ENCODE measurements at regions not wholly inside any gene's neighbourhood (a gene's known extent, or its start where the extent isn't known, plus 50 kb on each side); places are given as distances from the start of the nearest gene placed in this dataset.
"Not testable (repeated sequence)": the region's sequence is repeated elsewhere in the genome, so short reads cannot be mapped to it uniquely, and the experiment has no call there.

DNA sequence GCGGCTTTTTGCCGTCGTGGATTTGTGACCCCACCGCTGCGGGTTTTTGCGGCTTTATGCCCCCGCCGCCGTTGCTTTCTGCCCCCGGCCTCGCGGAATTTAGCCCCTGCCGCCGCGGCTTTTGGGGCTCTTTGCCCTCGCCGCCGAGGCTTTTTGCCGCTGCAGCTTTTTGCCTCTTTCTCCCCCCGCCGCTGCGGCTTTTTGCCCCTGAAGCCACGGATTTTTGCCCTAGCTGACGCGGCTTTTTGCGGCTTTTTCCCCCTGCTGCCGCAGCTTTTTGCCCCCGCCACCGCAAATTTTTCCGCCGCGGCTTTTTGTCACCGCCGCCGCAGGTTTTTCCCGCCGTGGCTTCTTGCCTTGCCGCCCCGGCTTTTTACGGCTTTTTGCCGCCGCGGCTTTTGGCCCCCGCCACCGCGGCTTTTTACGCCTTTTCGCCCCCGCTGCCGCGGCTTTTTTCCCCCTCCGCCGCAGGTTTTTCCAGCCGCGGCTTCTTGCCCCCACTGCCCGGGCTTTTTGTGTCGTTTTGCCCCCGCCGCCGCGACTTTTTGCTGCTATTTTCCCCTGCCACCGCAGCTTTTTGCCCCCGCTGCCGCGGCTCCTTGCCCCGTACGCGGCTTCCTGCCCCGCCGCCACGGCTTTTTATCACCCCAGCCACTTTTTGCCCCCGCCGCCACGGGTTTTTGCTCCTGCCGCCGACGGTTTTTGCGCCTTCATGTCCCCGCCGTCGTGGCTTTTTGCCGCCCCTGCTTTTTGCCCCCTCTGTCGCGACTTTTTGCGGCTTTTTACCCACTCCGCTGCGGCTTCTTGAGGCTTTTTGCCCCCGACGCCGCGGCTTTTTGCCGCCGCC, 3933.6 kb downstream of the SRGAP2C start:
- no peak for TF ChIP-seq EP300 (IDR thresholded peaks at IDR 0.05)
- no peak for TF ChIP-seq CTCF (IDR thresholded peaks at IDR 0.05)
- no peak for TF ChIP-seq POLR2A (IDR thresholded peaks at IDR 0.05)
- no peaks in the 10 kb centered on the region for H3K36me3 ChIP-seq
- H3K9me3 ChIP-seq, result peaks cover 0 to 39% (median 0%) of the 10 kb centered on the region in 4 donors
- WGBS, 2 donors, result 64 to 66% methylated on average over 93 of the region's 93 CpGs
- no peaks in the 10 kb centered on the region for H3K4me1 ChIP-seq
- H3K4me3 ChIP-seq, result no peak overlapping the region
- DNase-seq (ENCODE audit: low spot score in 2 of 2), result no peak
- H3K27ac ChIP-seq, result no peak overlapping the region
- no peaks in the 10 kb centered on the region for H3K27me3 ChIP-seq

- TF ChIP-seq EP300 (IDR thresholded peaks at IDR 0.05) (no peak), POLR2A (IDR thresholded peaks at IDR 0.05) (no peak), CTCF (IDR thresholded peaks at IDR 0.05) (no peak)
- Histone ChIP-seq H3K36me3 (no peaks in the 10 kb centered on the region), H3K9me3 (peaks cover 0 to 45% (median 0%) of the 10 kb centered on the region in 4 donors), H3K27ac (no peak overlapping the region), H3K4me3 (no peak overlapping the region), H3K27me3 (no peaks in the 10 kb centered on the region), H3K4me1 (no peaks in the 10 kb centered on the region)
- WGBS, 2 donors, result 69 to 72% methylated on average over 53 of the region's 53 CpGs
- no peak for DNase-seq (ENCODE audit: low spot score in 2 of 2)
Observed at GRCh38 chr1:125119024-125119441, 3934.3 kb downstream of the SRGAP2C start.

DNA sequence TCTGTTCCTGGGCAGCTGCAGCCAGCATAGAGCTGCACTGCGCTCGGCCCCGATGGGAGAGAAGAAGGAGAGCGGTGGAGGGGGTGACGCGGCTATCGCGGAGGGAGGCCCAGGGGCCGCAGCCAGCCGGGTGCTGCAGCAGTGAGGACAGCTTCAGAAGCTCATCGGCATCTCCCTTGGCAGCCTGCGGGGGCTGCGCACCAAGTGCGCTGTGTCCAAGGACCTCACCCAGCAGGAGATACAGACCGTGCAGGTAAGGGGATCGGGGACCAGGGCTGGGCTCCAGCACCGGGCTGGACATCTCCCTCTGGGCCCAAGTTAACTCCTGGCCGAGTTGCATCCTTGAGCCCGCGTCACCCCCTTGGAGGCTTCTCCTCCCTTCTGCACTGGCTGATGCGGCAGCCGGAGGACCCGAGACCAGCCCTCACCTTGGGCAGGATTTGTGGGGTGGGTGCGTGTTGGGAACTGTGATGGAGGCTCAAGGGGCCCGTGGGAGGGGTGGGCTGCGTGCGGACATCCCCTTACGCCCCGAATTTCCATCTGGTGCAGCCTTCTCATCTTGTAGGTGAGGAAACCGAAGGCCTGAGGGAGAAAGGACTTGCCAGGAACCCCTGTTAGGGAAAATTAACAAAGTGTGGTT, 3934.9 kb downstream of the SRGAP2C start:
- not testable (repeated sequence) for H3K27ac ChIP-seq; DNase-seq (ENCODE audit: low spot score in 2 of 2); H3K4me3 ChIP-seq; H3K4me1 ChIP-seq; H3K27me3 ChIP-seq; H3K36me3 ChIP-seq
- peaks cover 0 to 49% (median 0%) of the 10 kb centered on the region in 4 donors for H3K9me3 ChIP-seq
- WGBS, 2 donors, result 74 to 84% methylated on average over 30 of the region's 30 CpGs

DNA sequence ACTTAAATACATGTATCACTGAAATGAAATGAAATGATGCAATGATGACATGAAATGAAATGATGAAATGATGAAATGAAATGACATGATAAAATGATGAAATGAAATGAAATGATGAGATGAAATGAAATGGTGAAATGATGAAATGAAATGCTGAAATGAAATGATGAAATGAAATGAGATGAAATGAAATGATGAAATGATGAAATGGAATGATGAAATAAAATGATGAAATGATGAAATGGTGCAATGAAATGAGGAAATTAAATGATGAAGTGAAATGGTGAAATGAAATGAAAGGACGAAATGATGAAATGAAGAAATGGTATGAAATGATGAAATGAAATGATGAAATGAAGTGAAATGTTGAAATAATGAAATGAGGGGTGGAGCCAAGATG, 3937.8 kb downstream of the SRGAP2C start:
- WGBS, 2 donors, result 58 to 59% methylated on average over 1 of the region's 1 CpG
- H3K9me3 ChIP-seq, result peaks cover 0 to 52% (median 0%) of the 10 kb centered on the region in 4 donors
- H3K4me1 ChIP-seq, result not testable (repeated sequence)

More for the DNA sequence above, 3937.8 kb downstream of the SRGAP2C start:
- not testable (repeated sequence) for H3K27me3 ChIP-seq; H3K36me3 ChIP-seq; DNase-seq (ENCODE audit: low spot score in 2 of 2); H3K27ac ChIP-seq; H3K4me3 ChIP-seq

Measured in tibial nerve (tissue), 4 donors.